Mucosa of stomach (tissue), 1 donor: ENCODE measurements at regions not wholly inside any gene's neighbourhood (a gene's known extent, or its start where the extent isn't known, plus 50 kb on each side); places are given as distances from the start of the nearest gene placed in this dataset.

Experiments used
- H3K27me3 ChIP-seq: one replicate; pipeline ENCODE4 v1.7.0; 2013; ENCODE audit warnings: mild to moderate bottlenecking, low read length; ENCODE audit not compliant: control insufficient read depth, insufficient read depth
- H3K36me3 ChIP-seq: one replicate; pipeline ENCODE4 v1.7.0; 2013; ENCODE audit warnings: low read length; ENCODE audit not compliant: control insufficient read depth, insufficient read depth
- H3K4me1 ChIP-seq: one replicate; pipeline ENCODE4 v1.7.0; 2013; ENCODE audit warnings: mild to moderate bottlenecking, low read length; ENCODE audit not compliant: control insufficient read depth, insufficient read depth
- H3K4me3 ChIP-seq: one replicate; pipeline ENCODE4 v1.7.0; 2013; ENCODE audit warnings: low read length
- H3K9ac ChIP-seq: one replicate; pipeline ENCODE4 v1.7.0; 2013; ENCODE audit warnings: mild to moderate bottlenecking, low read length, moderate library complexity
- H3K9me3 ChIP-seq: one replicate; pipeline ENCODE4 v1.7.0; 2013; ENCODE audit warnings: mild to moderate bottlenecking, low read length, moderate library complexity; ENCODE audit not compliant: control insufficient read depth
- donor health status: Pancreatic carcinoma.

DNA sequence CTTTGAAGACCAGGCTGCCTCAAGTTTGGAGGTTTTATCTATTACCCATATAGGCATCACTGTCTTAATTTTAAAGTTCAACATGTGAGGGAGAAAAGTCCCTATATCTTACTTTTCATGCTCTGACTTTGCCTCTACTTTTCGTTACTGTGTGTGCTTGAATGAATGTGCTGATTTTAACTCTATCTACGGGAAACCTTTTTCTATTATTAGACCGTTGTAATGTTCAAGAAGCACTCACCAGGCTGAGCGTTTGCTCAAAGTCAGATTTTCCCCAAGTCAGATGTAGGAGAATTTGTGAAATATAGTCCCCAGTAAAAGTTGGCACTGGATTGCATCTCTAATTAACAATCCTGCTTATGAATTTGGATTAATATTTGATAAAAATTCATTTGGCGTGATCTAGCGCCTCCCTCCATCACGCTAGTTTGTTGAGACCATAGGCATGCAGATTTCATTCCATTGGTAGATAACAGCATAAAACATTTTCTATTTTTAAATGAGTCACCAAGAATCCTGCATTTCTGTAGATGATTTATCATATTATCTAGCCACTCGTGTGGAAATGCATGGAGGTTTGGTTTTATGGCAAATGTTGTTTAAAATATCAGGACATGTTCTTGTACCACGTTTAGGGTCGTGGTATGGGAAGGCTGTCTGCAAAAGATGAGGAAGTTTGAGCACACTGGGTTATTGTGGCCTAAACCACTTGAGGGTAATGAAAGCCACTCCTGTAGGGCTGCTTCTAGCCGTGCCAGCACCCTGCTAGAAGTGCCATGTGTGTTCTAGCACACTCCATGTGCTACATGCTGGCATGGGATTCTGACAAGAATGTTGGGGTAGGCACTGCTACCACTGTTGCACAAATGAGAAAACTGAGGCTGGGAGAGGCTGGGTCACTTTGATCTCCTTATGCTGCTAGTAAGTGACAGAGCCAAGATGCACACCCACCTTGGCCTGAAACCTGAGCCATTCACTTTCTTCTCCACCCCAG, 179.4 kb downstream of the FGF9 start:
- H3K4me3 ChIP-seq, result no peak overlapping the region

DNA sequence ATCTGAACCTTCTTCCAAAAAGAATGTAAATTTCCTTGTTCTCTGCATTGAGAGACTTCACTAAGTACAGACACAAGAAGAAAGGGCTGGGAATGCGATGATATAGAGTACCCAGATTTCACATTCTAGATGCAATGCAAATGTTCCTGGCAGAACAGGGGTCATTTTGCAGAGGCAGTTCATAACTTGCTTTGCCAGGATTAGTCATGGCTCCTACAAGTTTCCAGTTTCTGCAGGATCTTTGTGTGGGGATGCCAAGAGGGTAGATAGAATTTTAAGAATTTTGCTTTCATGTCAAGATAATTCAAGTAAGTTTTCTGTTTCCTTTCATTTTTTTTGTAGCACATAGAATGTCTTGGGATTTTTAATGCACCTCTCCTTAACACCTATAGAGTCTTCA, 181.2 kb downstream of the FGF9 start:
- Histone ChIP-seq H3K9me3 (no peaks in the 10 kb centered on the region), H3K36me3 (no peaks in the 10 kb centered on the region), H3K9ac (no peak overlapping the region), H3K4me1 (no peaks in the 10 kb centered on the region), H3K27me3 (no peaks in the 10 kb centered on the region), H3K4me3 (no peak overlapping the region)

More for the DNA sequence above, 179.4 kb downstream of the FGF9 start:
- H3K36me3 ChIP-seq, result no peaks in the 10 kb centered on the region
- H3K4me1 ChIP-seq, result no peaks in the 10 kb centered on the region
- H3K9me3 ChIP-seq, result no peaks in the 10 kb centered on the region
- H3K9ac ChIP-seq, result no peak overlapping the region
- no peaks in the 10 kb centered on the region for H3K27me3 ChIP-seq

DNA sequence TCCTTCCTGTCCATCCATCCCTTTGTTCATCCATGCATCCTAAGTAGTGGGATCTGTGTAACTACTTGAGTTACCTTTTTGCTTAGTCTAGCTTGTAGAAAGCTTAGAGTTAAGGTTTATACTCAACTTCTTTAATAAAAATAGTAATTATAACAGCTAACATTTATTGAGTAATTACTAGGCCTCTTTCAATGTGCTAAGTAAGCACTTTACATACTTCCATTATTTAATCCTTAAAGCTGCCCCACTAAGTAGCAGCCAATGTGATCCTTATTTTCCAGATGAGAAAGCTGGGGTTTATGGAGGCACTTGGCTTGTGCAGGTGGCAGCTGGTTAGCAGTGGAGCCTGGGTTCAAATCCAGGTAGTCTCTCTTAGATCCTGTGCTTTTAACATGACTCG, 182.9 kb downstream of the FGF9 start:
- no peaks in the 10 kb centered on the region for H3K4me1 ChIP-seq

DNA sequence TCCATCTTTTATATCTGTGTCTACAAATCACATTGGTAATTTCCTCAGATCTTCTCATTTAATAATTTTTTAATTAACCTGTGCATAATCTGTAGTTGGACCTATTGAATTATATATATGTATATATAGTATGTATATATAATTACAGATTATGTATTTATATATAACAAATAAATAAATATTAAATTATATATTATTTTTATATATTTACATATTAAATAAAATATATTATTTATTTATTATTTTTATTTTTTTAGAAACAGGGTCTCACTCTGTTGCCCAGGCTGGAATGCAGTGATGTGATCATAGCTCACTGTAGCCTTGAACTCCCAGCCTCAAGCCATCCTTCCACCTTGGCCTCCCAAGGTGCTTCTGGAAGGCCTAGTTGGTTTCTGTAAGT, 197.9 kb downstream of the FGF9 start:
- Histone ChIP-seq H3K9me3 (no peaks in the 10 kb centered on the region), H3K36me3 (no peaks in the 10 kb centered on the region), H3K4me3 (no peak overlapping the region), H3K4me1 (peaks cover 8% of the 10 kb centered on the region), H3K9ac (no peak overlapping the region), H3K27me3 (no peaks in the 10 kb centered on the region)

More for the DNA sequence above, 182.9 kb downstream of the FGF9 start:
- no peaks in the 10 kb centered on the region for H3K36me3 ChIP-seq
- H3K27me3 ChIP-seq, result no peaks in the 10 kb centered on the region
- H3K9ac ChIP-seq, result no peak overlapping the region
- H3K9me3 ChIP-seq, result no peaks in the 10 kb centered on the region
- no peak overlapping the region for H3K4me3 ChIP-seq

DNA sequence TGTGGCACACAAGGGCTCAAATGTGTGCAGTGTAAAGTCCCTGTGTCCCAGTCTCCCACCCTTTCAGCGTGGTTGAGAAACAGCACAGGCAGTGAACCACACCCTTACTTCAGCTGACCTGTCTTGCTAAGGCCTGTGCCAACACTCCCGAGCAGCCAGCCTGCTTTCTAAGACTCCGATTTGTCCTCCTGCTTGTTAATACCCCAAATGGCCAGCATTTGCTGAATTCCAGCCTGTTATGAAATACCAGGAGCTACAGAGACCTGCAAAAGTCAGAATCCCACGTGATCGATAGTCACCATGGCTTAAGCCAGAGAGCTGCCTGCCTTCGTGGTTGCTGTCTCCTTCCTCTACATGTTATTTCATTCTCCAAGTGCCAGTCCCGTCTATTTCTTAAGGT, 200.5 kb downstream of the FGF9 start:
- Histone ChIP-seq H3K36me3 (no peaks in the 10 kb centered on the region), H3K4me1 (peaks cover 8% of the 10 kb centered on the region), H3K4me3 (no peak overlapping the region), H3K27me3 (no peaks in the 10 kb centered on the region), H3K9ac (no peak overlapping the region), H3K9me3 (no peaks in the 10 kb centered on the region)

- Histone ChIP-seq H3K9ac (no peak overlapping the region), H3K9me3 (no peaks in the 10 kb centered on the region), H3K4me1 (peaks cover 8% of the 10 kb centered on the region), H3K4me3 (no peak overlapping the region), H3K36me3 (no peaks in the 10 kb centered on the region), H3K27me3 (no peaks in the 10 kb centered on the region)
Measured at GRCh38 chr13:21871919-21872318, 201.0 kb downstream of the FGF9 start.

DNA sequence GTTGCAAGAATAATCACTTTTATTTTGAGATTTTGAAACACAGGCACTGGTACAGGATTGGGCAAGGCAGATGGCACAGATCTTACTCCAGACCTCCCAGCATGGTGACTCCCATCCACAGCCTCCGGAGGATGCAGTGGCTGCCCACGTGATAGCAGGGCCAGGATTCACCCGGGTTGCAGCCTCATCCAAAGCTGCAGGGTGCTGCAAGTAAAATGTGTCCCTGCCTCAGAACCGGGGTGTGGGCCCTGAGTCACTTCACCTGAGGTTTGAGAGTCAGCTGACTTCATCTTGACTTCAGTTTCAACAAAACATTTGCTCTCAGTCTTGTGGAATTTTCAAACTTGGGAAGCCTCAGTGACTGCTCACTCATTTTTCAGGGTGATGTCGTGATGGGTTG, 201.9 kb downstream of the FGF9 start:
- Histone ChIP-seq H3K27me3 (no peaks in the 10 kb centered on the region), H3K4me1 (peaks cover 8% of the 10 kb centered on the region), H3K9ac (no peak overlapping the region), H3K4me3 (no peak overlapping the region), H3K9me3 (no peaks in the 10 kb centered on the region), H3K36me3 (no peaks in the 10 kb centered on the region)

GRCh38 chr13:21875116-21875515, 204.2 kb downstream of the FGF9 start:
- H3K27me3 ChIP-seq, result no peaks in the 10 kb centered on the region
- no peak overlapping the region for H3K9ac ChIP-seq
- no peak overlapping the region for H3K4me3 ChIP-seq
- H3K4me1 ChIP-seq, result peaks cover 8% of the 10 kb centered on the region
- H3K9me3 ChIP-seq, result no peaks in the 10 kb centered on the region
- no peaks in the 10 kb centered on the region for H3K36me3 ChIP-seq

DNA sequence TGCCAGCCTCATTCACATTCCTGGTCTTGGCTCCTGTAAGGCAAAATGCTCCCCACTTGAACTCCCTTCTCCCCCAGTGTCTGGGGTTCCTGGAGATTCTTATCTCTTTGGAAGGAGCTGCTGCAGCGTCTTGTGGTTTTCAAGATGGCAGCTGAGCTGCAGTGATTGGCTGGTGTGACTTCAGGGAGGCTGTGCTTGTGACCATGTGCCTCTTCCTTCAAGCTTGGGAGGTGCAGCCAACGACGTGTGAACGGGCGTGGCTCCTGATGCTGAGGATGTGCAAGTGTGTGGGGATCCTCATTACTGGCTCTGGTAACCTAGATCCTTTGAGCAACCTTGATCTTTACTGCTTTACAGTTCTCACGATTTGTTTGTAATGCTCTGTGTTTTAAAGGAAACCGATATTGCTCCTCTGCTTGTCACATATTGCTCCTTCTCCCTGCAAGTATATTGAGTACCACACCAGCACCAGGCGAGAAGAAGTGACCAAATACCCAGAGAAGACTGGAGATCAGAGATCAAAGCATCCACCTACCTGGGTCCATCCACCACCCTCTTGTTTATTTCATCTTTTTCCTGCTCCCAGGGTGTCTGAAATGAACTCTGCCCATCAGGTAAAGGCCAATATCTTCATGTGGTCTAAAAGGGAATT, 208.5 kb downstream of the FGF9 start:
- no peaks in the 10 kb centered on the region for H3K27me3 ChIP-seq
- H3K9ac ChIP-seq, result no peak overlapping the region
- no peaks in the 10 kb centered on the region for H3K9me3 ChIP-seq
- no peaks in the 10 kb centered on the region for H3K4me1 ChIP-seq
- H3K4me3 ChIP-seq, result no peak overlapping the region
- no peaks in the 10 kb centered on the region for H3K36me3 ChIP-seq

DNA sequence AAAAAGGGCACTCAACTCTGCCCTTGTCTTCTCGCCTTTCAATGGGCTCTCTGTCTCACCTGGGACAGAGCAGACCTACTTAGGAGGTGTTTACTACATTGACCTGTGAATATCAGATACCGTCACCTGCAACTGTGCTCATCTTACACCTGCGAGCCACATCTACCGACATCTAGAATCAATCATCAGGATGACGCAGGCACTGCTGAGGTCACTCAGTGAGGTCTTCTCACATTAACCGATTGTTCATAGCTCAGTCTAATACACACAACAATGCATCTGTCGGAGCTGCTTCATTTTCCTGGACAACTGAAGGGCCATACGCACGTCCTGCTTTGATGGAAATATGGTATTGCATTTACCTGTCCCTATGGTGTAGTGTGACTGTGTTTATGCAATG, 211.9 kb downstream of the FGF9 start:
- Histone ChIP-seq H3K36me3 (no peaks in the 10 kb centered on the region), H3K9ac (no peak overlapping the region), H3K9me3 (no peaks in the 10 kb centered on the region), H3K27me3 (no peaks in the 10 kb centered on the region), H3K4me3 (no peak overlapping the region), H3K4me1 (no peaks in the 10 kb centered on the region)

DNA sequence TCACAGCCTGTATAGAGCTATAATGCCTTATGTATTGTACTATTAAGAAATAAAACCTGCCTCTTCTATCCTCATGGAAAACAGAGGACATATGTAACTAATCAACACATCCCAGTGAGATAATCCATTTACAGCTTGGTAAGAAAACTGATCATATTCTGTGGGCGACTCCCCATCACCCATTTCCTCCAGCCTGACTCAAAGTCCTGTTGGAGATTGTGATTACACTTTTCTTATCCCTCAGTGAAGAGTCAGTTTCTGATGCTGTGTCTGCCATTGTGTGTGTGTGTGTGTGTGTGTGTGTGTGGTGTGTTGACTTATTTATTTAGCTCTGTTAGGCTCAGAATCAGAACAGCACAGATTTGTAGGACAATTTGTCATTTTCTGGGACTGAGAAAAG, 212.8 kb downstream of the FGF9 start:
- no peak overlapping the region for H3K9ac ChIP-seq
- no peaks in the 10 kb centered on the region for H3K9me3 ChIP-seq
- H3K4me3 ChIP-seq, result no peak overlapping the region
- H3K4me1 ChIP-seq, result no peaks in the 10 kb centered on the region
- H3K36me3 ChIP-seq, result no peaks in the 10 kb centered on the region
- no peaks in the 10 kb centered on the region for H3K27me3 ChIP-seq

GRCh38 chr13:21884299-21884909, 213.5 kb downstream of the FGF9 start:
- no peaks in the 10 kb centered on the region for H3K4me1 ChIP-seq
- H3K36me3 ChIP-seq, result no peaks in the 10 kb centered on the region
- H3K27me3 ChIP-seq, result no peaks in the 10 kb centered on the region
- no peak overlapping the region for H3K4me3 ChIP-seq
- H3K9ac ChIP-seq, result no peak overlapping the region
- no peaks in the 10 kb centered on the region for H3K9me3 ChIP-seq
